ENCODE measurements at regions not wholly inside any gene's neighbourhood (a gene's known extent, or its start where the extent isn't known, plus 50 kb on each side); places are given as distances from the start of the nearest gene placed in this dataset.
"Not testable (repeated sequence)": the region's sequence is repeated elsewhere in the genome, so short reads cannot be mapped to it uniquely, and the experiment has no call there.

GRCh38 chr5:165334201-165334600 is 1828.8 kb downstream of the MAT2B start:
- no peak for DNase-seq

- no peak for DNase-seq
Observed at GRCh38 chr5:165349735-165350134, 1844.3 kb downstream of the MAT2B start.

GRCh38 chr5:165351342-165351741 is 1845.9 kb downstream of the MAT2B start:
- DNase-seq, result no peak

- no peak for DNase-seq
Observed at GRCh38 chr5:165360366-165360765, 1854.9 kb downstream of the MAT2B start.

- DNase-seq, result no peak
Observed at GRCh38 chr5:165360784-165361542, 1855.5 kb downstream of the MAT2B start.

- DNase-seq, result no peak
Observed at GRCh38 chr5:165370233-165370632, 1864.8 kb downstream of the MAT2B start.

- DNase-seq, result no peak
Observed at GRCh38 chr5:165370794-165371193, 1865.4 kb downstream of the MAT2B start.

- DNase-seq, result no peak
Observed at GRCh38 chr5:165375201-165375600, 1869.8 kb downstream of the MAT2B start.

- no peak for DNase-seq
Observed at GRCh38 chr5:165393839-165394238, 1888.4 kb downstream of the MAT2B start.

- no peak for DNase-seq
Observed at GRCh38 chr5:165397516-165397915, 1892.1 kb downstream of the MAT2B start.

- DNase-seq, result no peak
Observed at GRCh38 chr5:165400086-165400485, 1894.7 kb downstream of the MAT2B start.

GRCh38 chr5:165404917-165405316 is 1899.5 kb downstream of the MAT2B start:
- DNase-seq, result no peak

GRCh38 chr5:165405340-165405739 is 1899.9 kb downstream of the MAT2B start:
- DNase-seq, result no peak

- no peak for DNase-seq
Observed at GRCh38 chr5:165407352-165407751, 1901.9 kb downstream of the MAT2B start.

GRCh38 chr5:165410476-165410875 is 1905.1 kb downstream of the MAT2B start:
- DNase-seq, result no peak

- not testable (repeated sequence) for DNase-seq
Observed at GRCh38 chr5:165411532-165411931, 1906.1 kb downstream of the MAT2B start.

GRCh38 chr5:165420493-165420892 is 1915.1 kb downstream of the MAT2B start:
- no peak for DNase-seq

- DNase-seq, result no peak
Observed at GRCh38 chr5:165423697-165424299, 1918.4 kb downstream of the MAT2B start.

- no peak for DNase-seq
Observed at GRCh38 chr5:165425594-165425993, 1920.2 kb downstream of the MAT2B start.

GRCh38 chr5:165448753-165449152 is 1943.3 kb downstream of the MAT2B start:
- no peak for DNase-seq

GRCh38 chr5:165457859-165458481 is 1952.6 kb downstream of the MAT2B start:
- no peak for DNase-seq

GRCh38 chr5:165459232-165459631 is 1953.8 kb downstream of the MAT2B start:
- DNase-seq, result no peak

GRCh38 chr5:165460911-165461310 is 1955.5 kb downstream of the MAT2B start:
- no peak for DNase-seq

- peak; percentile 62 for DNase-seq
Observed at GRCh38 chr5:165477546-165477945, 1972.1 kb downstream of the MAT2B start.
